HepG2 (cell line): ENCODE measurements at regions not wholly inside any gene's neighbourhood (a gene's known extent, or its start where the extent isn't known, plus 50 kb on each side); places are given as distances from the start of the nearest gene placed in this dataset.

Experiments
- ATAC-seq: fragments of 200-7000 bp; cut with Tn5 transposase; 3 replicates; pipeline ENCODE4 v1.9.1; 2020; ENCODE audit warnings: mild to moderate bottlenecking, moderate library complexity
- BruUV-seq: library from RNA; stranded (reverse); fragments of 400-500 nt; replicated peaks from 2 replicates; lab custom pipeline; 2021; lab: Mats Ljungman, UMichigan
- CTCF ChIA-PET: fragments of 300-600 bp; formaldehyde crosslinking; extraction: SDS; loops from one replicate; lab custom pipeline; 2021; ENCODE audit warnings: low total read pairs, inconsistent platforms, low intra/inter-chr PET ratio; lab: Yijun Ruan, JAX
- POLR2A ChIA-PET: fragments of 350-600 bp; sonication (Branson Sonifier 250); formaldehyde crosslinking; loops from one replicate; lab custom pipeline; 2020; ENCODE audit warnings: antibody characterized with exemption, inconsistent platforms; lab: Yijun Ruan, JAX
- DNase-seq: peaks from one replicate; pipeline ENCODE4 v3.0.0-alpha.2; 2015; ENCODE audit warnings: low spot score
- FAIRE-seq: peaks from 3 replicates; lab custom pipeline; 2011; peaks lifted over from hg19 to GRCh38; lab: Jason Lieb, UNC
- H2AFZ ChIP-seq: one replicate; pipeline ENCODE4 v1.6.1; 2011; ENCODE audit warnings: low read length, inconsistent platforms
- H3K27ac ChIP-seq: fragments of 300-600 bp; 3 replicates; pipeline ENCODE4 v1.8.0; 2011; ENCODE audit warnings: mixed run types, mild to moderate bottlenecking, mixed read lengths, low read length, inconsistent platforms; ENCODE audit not compliant: insufficient read depth; ENCODE audit errors: extremely low read length
- H3K27me3 ChIP-seq, 2 experiments: fragments of 200-600 bp in 1 of 2; 2 replicates in 1 of 2; 3 replicates in 1 of 2; pipeline versions ENCODE4 v1.6.0 to v1.8.0; 2011; ENCODE audit warnings: low read length in 2 of 2, mild to moderate bottlenecking in 2 of 2, moderate library complexity in 2 of 2, inconsistent platforms in 1 of 2; ENCODE audit not compliant: insufficient read depth in 2 of 2, control insufficient read depth in 1 of 2
- H3K36me3 ChIP-seq, 2 experiments: fragments of 200-600 bp in 1 of 2; replicated peaks in 1 of 2; 2 replicates in 1 of 2; 3 replicates in 1 of 2; pipeline versions ENCODE4 v1.5.1 to v1.8.0; 2011; ENCODE audit warnings: low read length in 2 of 2, inconsistent platforms in 1 of 2; ENCODE audit not compliant: insufficient read depth in 2 of 2, control insufficient read depth in 1 of 2
- H3K4me1 ChIP-seq: 2 replicates; pipeline ENCODE4 v1.5.1; 2012; ENCODE audit warnings: low read length, inconsistent platforms; ENCODE audit not compliant: insufficient read depth
- H3K4me2 ChIP-seq: 2 replicates; pipeline ENCODE4 v1.6.0; 2011; ENCODE audit warnings: low read depth, low read length, inconsistent platforms
- H3K4me3 ChIP-seq, 3 experiments: fragments of 200-600 bp in 1 of 3; sonication (generic), shearing (Covaris generic) in 1 of 3; replicated peaks in 1 of 3; 2 replicates each; pipeline ENCODE4 v1.5.1; 2011 to 2016; ENCODE audit warnings: low read length in 3 of 3, inconsistent platforms in 2 of 3, low read depth in 2 of 3, mild to moderate bottlenecking in 2 of 3, control low read depth in 1 of 3, mixed read lengths in 1 of 3; ENCODE audit not compliant: insufficient read depth in 1 of 3
- H3K79me2 ChIP-seq: one replicate; pipeline ENCODE4 v1.6.1; 2011; ENCODE audit warnings: low read length, inconsistent platforms; ENCODE audit not compliant: insufficient read depth
- H3K9ac ChIP-seq: 2 replicates; pipeline ENCODE4 v1.6.0; 2011; ENCODE audit warnings: mild to moderate bottlenecking, low read depth, low read length, inconsistent platforms; ENCODE audit not compliant: insufficient read depth
- H3K9me3 ChIP-seq: 2 replicates; pipeline ENCODE4 v1.5.1; 2012; ENCODE audit warnings: mild to moderate bottlenecking, low read length
- H4K20me1 ChIP-seq: 2 replicates; pipeline ENCODE4 v1.6.0; 2011; ENCODE audit warnings: inconsistent platforms, mild to moderate bottlenecking, low read length, moderate library complexity; ENCODE audit not compliant: insufficient read depth
- BHLHE40 ChIP-seq: IDR thresholded peaks from 2 replicates; pipeline ENCODE4 v1.6.1; 2011; ENCODE audit warnings: low read length, improper control_type of control experiment
- ISX ChIP-seq: sonication (generic); formaldehyde crosslinking; conservative IDR thresholded peaks from 2 replicates; pipeline ENCODE4 v1.5.0; 2020; ENCODE audit warnings: missing genetic modification reagents
- MLLT10 ChIP-seq: sonication (generic); formaldehyde crosslinking; IDR thresholded peaks from 2 replicates; pipeline ENCODE4 v1.4.0; 2020; ENCODE audit warnings: missing genetic modification reagents
- NFRKB ChIP-seq: fragments of 450-650 bp; IDR thresholded peaks from 2 replicates; pipeline ENCODE4 v1.6.1; 2017
- PHB2 ChIP-seq: fragments of 450-650 bp; IDR thresholded peaks from 2 replicates; pipeline ENCODE4 v1.6.1; 2018; ENCODE audit not compliant: partially characterized antibody
- PHF8 ChIP-seq: sonication (generic); formaldehyde crosslinking; IDR thresholded peaks from 2 replicates; pipeline ENCODE4 v1.5.0; 2020; ENCODE audit warnings: missing genetic modification reagents
- RFX3 ChIP-seq: IDR thresholded peaks from 2 replicates; pipeline ENCODE4 v1.6.1; 2016; ENCODE audit warnings: missing biosample characterization, missing genetic modification reagents
- RFX5 ChIP-seq: IDR thresholded peaks from 2 replicates; pipeline ENCODE4 v1.6.1; 2011; ENCODE audit warnings: low read depth, low read length, improper control_type of control experiment
- SPEN ChIP-seq: sonication (generic); formaldehyde crosslinking; IDR thresholded peaks from 2 replicates; pipeline ENCODE4 v1.5.1; 2020; ENCODE audit warnings: low read depth, mild to moderate bottlenecking, missing genetic modification reagents
- TAF15 ChIP-seq: fragments of 200-400 bp; formaldehyde crosslinking; IDR thresholded peaks from one replicate; pipeline ENCODE4 v1.6.1; 2018; ENCODE audit warnings: mild to moderate bottlenecking, low read depth, low read length; ENCODE audit not compliant: poor library complexity, severe bottlenecking
- TSC22D2 ChIP-seq: sonication (generic); formaldehyde crosslinking; IDR thresholded peaks from 2 replicates; pipeline ENCODE4 v1.5.1; 2020; ENCODE audit warnings: missing genetic modification reagents, mild to moderate bottlenecking, borderline replicate concordance
- USF2 ChIP-seq, 2 experiments: sonication (generic) in 1 of 2; formaldehyde crosslinking in 1 of 2; IDR thresholded peaks; 2 replicates each; pipeline versions ENCODE4 v1.5.1 to v1.6.1; 2011 to 2020; ENCODE audit warnings: borderline replicate concordance in 1 of 2, low read depth in 1 of 2, low read length in 1 of 2, mild to moderate bottlenecking in 1 of 2, missing genetic modification reagents in 1 of 2, moderate library complexity in 1 of 2
- ZFP90 ChIP-seq: sonication (generic); formaldehyde crosslinking; IDR thresholded peaks from 2 replicates; pipeline ENCODE4 v1.8.0; 2022; ENCODE audit warnings: missing genetic modification reagents, mild to moderate bottlenecking, inconsistent platforms, borderline replicate concordance
- ZNF124 ChIP-seq: sonication (generic); formaldehyde crosslinking; IDR thresholded peaks from 2 replicates; pipeline ENCODE4 v1.4.0; 2020; ENCODE audit warnings: missing genetic modification reagents
- ZNF543 ChIP-seq: sonication (generic); formaldehyde crosslinking; IDR thresholded peaks from 2 replicates; pipeline ENCODE4 v1.4.0; 2020; ENCODE audit warnings: mild to moderate bottlenecking, missing genetic modification reagents
- ZNF580 ChIP-seq: IDR thresholded peaks from 2 replicates; pipeline ENCODE4 v1.6.1; 2016; ENCODE audit warnings: low read depth, borderline replicate concordance
- ZNF672 ChIP-seq: sonication (generic); formaldehyde crosslinking; IDR thresholded peaks from 2 replicates; pipeline ENCODE4 v1.8.1; 2022; ENCODE audit warnings: missing genetic modification reagents
- ZNF766 ChIP-seq: sonication (generic); formaldehyde crosslinking; IDR thresholded peaks from 2 replicates; pipeline ENCODE4 v1.5.0; 2020; ENCODE audit warnings: missing genetic modification reagents, borderline replicate concordance
- WGBS: methylation state at CpG from one replicate; pipeline ENCODE4 v1.1.6; 2017; ENCODE audit warnings: low lambda C conversion rate; 5-methylcytosine and 5-hydroxymethylcytosine counted together
- in situ Hi-C: cut with HindIII; loops from 2 replicates; pipeline ENCODE4 v1.10.0; 2017; ENCODE audit warnings: low pct_unique_long_range_greater_than_20kb; ENCODE audit not compliant: extremely low pct_ligation_motif_present
- intact Hi-C: fragments of 100-400 bp; cut with micrococcal nuclease; formaldehyde crosslinking; loops from one replicate; pipeline ENCODE4 v1.10.0; 2022; ENCODE audit not compliant: unreplicated experiment

- H3K9me3 ChIP-seq, result peaks cover 16% of the 10 kb centered on the region
- H3K4me1 ChIP-seq, result peaks cover 16% of the 10 kb centered on the region
- FAIRE-seq (no peak), ATAC-seq (no peak), DNase-seq (no peak)
- no peak overlapping the region for H2AFZ ChIP-seq
- H3K4me3 ChIP-seq, result no peak overlapping the region
- ChIA-PET CTCF (no interaction called here), POLR2A (no interaction called here)
- H3K27me3 ChIP-seq, result peaks cover 1 to 65% of the 10 kb centered on the region in 2 experiments; a peak in 4 of 5 replicates
- 50% methylated on average over 2 of the region's 4 CpGs for WGBS
- TF ChIP-seq RFX5, result no peak
- no peak for TF ChIP-seq ZNF580
- no peak for TF ChIP-seq PHB2
- no peak for TF ChIP-seq BHLHE40
- TF ChIP-seq PHF8 (CRISPR knock-in tag), result no peak
- TF ChIP-seq ZNF124, result no peak
- TF ChIP-seq SPEN (CRISPR knock-in tag), result no peak
- no peak for TF ChIP-seq ZNF672
- no peak for TF ChIP-seq NFRKB
- no peak for TF ChIP-seq MLLT10 (CRISPR knock-in tag)
- TF ChIP-seq ZFP90 (CRISPR knock-in tag), result no peak
- TF ChIP-seq ZNF543 (CRISPR knock-in tag), result no peak
- TF ChIP-seq USF2 (IDR thresholded peaks at IDR 0.05; ENCODE audit: low read depth, low read length), result no peak
- no peak for TF ChIP-seq USF2 (CRISPR knock-in tag; IDR thresholded peaks at IDR 0.05; ENCODE audit: borderline replicate concordance)
- no peak for TF ChIP-seq ZNF766 (CRISPR knock-in tag)
- TF ChIP-seq ISX (CRISPR knock-in tag), result no peak
- TF ChIP-seq TAF15, result no peak
- TF ChIP-seq RFX3 (CRISPR knock-in tag), result no peak
- TF ChIP-seq TSC22D2, result no peak
- in situ Hi-C loops, result no loop called here
- no peaks in the 10 kb centered on the region for H3K36me3 ChIP-seq
- no peak overlapping the region for H3K27ac ChIP-seq
- no peaks in the 10 kb centered on the region for H4K20me1 ChIP-seq
- H3K9ac ChIP-seq, result no peak overlapping the region
- intact Hi-C loops, result no loop called here
- no peaks in the 10 kb centered on the region for H3K79me2 ChIP-seq
- BruUV-seq, result no TSS peak
- H3K4me2 ChIP-seq, result no peak overlapping the region
Measured at GRCh38 chr11:76278526-76278925, 72.2 kb upstream of the WNT11 start.
